Nephron (organoid): ENCODE measurements at regions not wholly inside any gene's neighbourhood (a gene's known extent, or its start where the extent isn't known, plus 50 kb on each side); places are given as distances from the start of the nearest gene placed in this dataset.

Experiments used
- H3K27ac Mint-ChIP-seq, 3 experiments: 2 replicates each; pipeline ENCODE4 v1.8.0; 2020; ENCODE audit warnings: mixed read lengths in 3 of 3, mild to moderate bottlenecking in 2 of 3, moderate library complexity in 1 of 3
- H3K27me3 Mint-ChIP-seq: 2 replicates; pipeline ENCODE4 v1.8.0; 2021; ENCODE audit warnings: low read depth, mild to moderate bottlenecking, moderate library complexity, mixed read lengths
- H3K36me3 Mint-ChIP-seq: 2 replicates; pipeline ENCODE4 v1.8.0; 2020; ENCODE audit warnings: low read depth, mixed read lengths
- H3K4me1 Mint-ChIP-seq: 2 replicates; pipeline ENCODE4 v1.8.0; 2020; ENCODE audit warnings: mixed read lengths
- H3K4me3 Mint-ChIP-seq, 3 experiments: 2 replicates each; pipeline ENCODE4 v1.8.0; 2020; ENCODE audit warnings: mild to moderate bottlenecking in 3 of 3, mixed read lengths in 3 of 3, moderate library complexity in 2 of 3
- H3K9me3 Mint-ChIP-seq: 2 replicates; pipeline ENCODE4 v1.8.0; 2020; ENCODE audit warnings: mixed read lengths
- CTCF ChIP-seq, 3 experiments: fragments of 200-600 bp; sonication (generic); IDR thresholded peaks; one replicate each; pipeline ENCODE4 v1.5.0; 2021; ENCODE audit warnings: antibody characterized with exemption in 3 of 3; ENCODE audit not compliant: unreplicated experiment in 3 of 3

DNA sequence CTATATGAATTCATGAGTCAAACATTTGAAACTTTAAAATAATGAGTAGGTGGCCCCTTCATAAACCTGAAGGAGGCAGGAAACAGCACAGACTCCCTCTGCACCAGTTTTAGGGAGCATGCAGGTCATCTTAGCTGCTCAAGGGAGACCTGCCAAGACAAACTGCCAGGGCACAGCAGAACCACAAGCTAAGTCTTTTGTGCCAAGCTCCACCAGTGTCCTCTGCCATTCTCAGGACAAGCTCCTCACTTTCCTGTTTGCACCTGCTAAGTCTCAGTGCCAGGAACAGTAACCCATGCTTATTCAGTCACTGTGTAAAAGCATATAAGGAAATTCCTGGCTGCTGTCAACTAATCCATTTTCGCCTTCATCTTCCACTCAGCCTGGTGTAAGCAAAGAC lies 368.9 kb downstream of the SEC16B start:
- H3K4me3 Mint-ChIP-seq, result no peak overlapping the region
- H3K9me3 Mint-ChIP-seq, result no peaks in the 10 kb centered on the region
- H3K27me3 Mint-ChIP-seq, result peaks cover 7% of the 10 kb centered on the region
- no peak overlapping the region for H3K27ac Mint-ChIP-seq
- no peak for TF ChIP-seq CTCF (IDR thresholded peaks at IDR 0.05; ENCODE audit: unreplicated experiment in 3 of 3)
- H3K36me3 Mint-ChIP-seq, result no peaks in the 10 kb centered on the region
- no peaks in the 10 kb centered on the region for H3K4me1 Mint-ChIP-seq

DNA sequence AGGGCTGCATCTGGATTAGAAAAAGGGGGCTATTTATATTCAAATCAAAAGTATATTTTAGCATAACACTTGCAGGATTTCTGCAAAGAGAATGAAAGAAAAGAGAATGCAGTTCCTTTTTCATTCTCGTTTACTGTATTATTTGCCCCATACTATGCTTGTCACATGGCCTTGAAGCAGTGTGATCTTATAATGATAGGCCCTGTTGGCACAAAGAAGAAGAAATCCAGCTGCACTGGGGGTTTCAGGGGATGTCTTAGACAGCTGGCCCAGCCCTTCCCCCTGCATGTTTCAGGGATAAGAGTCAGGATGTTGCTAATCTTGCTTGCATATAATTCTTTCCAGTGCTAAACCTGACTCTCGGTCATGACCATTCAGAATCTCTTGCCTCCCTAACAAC lies 369.5 kb downstream of the SEC16B start:
- no peaks in the 10 kb centered on the region for H3K4me1 Mint-ChIP-seq
- H3K4me3 Mint-ChIP-seq, result no peak overlapping the region
- H3K9me3 Mint-ChIP-seq, result no peaks in the 10 kb centered on the region
- TF ChIP-seq CTCF (IDR thresholded peaks at IDR 0.05; ENCODE audit: unreplicated experiment in 3 of 3), result no peak
- H3K27ac Mint-ChIP-seq, result no peak overlapping the region
- H3K36me3 Mint-ChIP-seq, result no peaks in the 10 kb centered on the region
- peaks cover 7% of the 10 kb centered on the region for H3K27me3 Mint-ChIP-seq

DNA sequence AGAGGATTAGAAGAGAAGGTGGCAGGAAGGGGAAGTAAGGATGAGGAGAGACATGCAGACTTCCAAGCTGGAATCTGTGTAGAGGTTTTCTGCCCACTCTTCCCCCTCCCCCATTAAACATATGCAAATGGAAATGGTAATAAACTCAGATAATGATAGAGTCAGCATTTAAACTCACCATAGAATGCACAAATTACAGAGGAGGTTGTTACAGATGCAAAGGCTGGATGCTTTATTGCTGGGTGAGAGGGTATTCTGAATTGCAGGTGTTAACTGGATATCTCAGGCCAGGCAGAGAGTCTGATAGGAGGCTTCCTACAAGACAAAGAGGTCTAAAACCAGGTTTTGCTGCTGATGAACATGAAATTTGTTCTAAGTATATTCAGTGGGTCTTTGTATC lies 372.5 kb downstream of the SEC16B start:
- Mint-ChIP-seq H3K9me3 (no peaks in the 10 kb centered on the region), H3K27ac (no peak overlapping the region), H3K4me1 (no peaks in the 10 kb centered on the region), H3K27me3 (peaks cover 7% of the 10 kb centered on the region), H3K36me3 (no peaks in the 10 kb centered on the region), H3K4me3 (no peak overlapping the region)
- TF ChIP-seq CTCF (IDR thresholded peaks at IDR 0.05; ENCODE audit: unreplicated experiment in 3 of 3), result no peak

- Mint-ChIP-seq H3K27ac (no peak overlapping the region), H3K4me3 (no peak overlapping the region), H3K36me3 (no peaks in the 10 kb centered on the region), H3K4me1 (no peaks in the 10 kb centered on the region), H3K27me3 (peaks cover 7% of the 10 kb centered on the region), H3K9me3 (no peaks in the 10 kb centered on the region)
- TF ChIP-seq CTCF (IDR thresholded peaks at IDR 0.05; ENCODE audit: unreplicated experiment in 3 of 3), result no peak
These were observed 373.4 kb downstream of the SEC16B start for GRCh38 chr1:177596485-177596884.

DNA sequence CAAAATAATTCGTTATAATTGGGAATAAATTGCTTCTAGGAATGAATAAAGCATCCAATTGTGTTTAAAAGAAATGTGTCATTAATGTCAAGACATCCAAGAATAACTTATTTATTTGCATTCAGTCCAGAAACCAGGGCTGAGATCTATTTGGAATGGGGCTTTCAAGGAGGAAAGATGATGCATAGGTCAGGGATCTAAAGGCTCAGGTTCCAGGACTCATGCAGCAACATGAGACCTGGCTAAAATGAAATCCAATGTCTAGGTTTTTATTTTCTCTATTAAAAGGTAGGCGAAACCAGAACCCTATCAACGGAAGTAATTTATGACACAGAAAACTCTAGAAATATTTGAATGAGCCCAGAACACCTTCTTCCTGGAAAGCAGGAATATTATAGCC lies 376.8 kb downstream of the SEC16B start:
- H3K27me3 Mint-ChIP-seq, result peaks cover 14% of the 10 kb centered on the region
- no peak overlapping the region for H3K4me3 Mint-ChIP-seq
- H3K36me3 Mint-ChIP-seq, result no peaks in the 10 kb centered on the region
- H3K9me3 Mint-ChIP-seq, result no peaks in the 10 kb centered on the region
- no peaks in the 10 kb centered on the region for H3K4me1 Mint-ChIP-seq
- no peak overlapping the region for H3K27ac Mint-ChIP-seq
- TF ChIP-seq CTCF (IDR thresholded peaks at IDR 0.05; ENCODE audit: unreplicated experiment in 3 of 3), result no peak

DNA sequence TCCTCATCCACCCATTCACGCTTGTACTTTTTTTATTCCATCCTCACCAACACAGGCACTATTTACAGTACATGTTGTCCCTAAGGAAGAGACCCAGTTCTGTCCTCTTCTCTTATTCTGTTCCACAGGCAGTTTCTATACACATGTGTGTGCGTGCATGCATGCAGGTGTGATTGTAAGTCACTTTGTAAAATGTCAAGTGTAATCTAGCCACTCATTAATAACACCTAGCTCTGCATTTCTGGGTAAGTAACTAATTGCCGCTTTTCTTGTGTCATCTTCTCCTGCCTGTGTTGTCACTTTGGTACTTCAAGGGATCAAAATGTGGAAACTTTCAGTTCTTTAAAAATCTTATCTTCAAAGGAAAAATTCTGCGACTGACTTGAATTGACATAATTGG lies 377.2 kb downstream of the SEC16B start:
- Mint-ChIP-seq H3K4me1 (no peaks in the 10 kb centered on the region), H3K9me3 (no peaks in the 10 kb centered on the region), H3K27ac (no peak overlapping the region), H3K27me3 (peaks cover 14% of the 10 kb centered on the region), H3K36me3 (no peaks in the 10 kb centered on the region), H3K4me3 (no peak overlapping the region)
- TF ChIP-seq CTCF (IDR thresholded peaks at IDR 0.05; ENCODE audit: unreplicated experiment in 3 of 3), result no peak
